OCI-LY1 (cell line): ENCODE measurements at regions not wholly inside any gene's neighbourhood (a gene's known extent, or its start where the extent isn't known, plus 50 kb on each side); places are given as distances from the start of the nearest gene placed in this dataset.

Experiments used
- H2AFZ ChIP-seq: fragments of 200-600 bp; sonication (generic), shearing (Covaris generic); 2 replicates; pipeline ENCODE4 v1.6.0; 2014; ENCODE audit warnings: antibody characterized with exemption, mild to moderate bottlenecking, low read length
- H3F3A ChIP-seq: fragments of 200-600 bp; sonication (generic), shearing (Covaris generic); 2 replicates; pipeline ENCODE4 v1.6.0; 2014; ENCODE audit warnings: mild to moderate bottlenecking, antibody characterized with exemption, low read length, moderate library complexity; ENCODE audit not compliant: insufficient read depth
- H3K27ac ChIP-seq: fragments of 200-600 bp; sonication (generic); 2 replicates; pipeline ENCODE4 v1.5.1; 2014; ENCODE audit warnings: low read length, mixed run types, mild to moderate bottlenecking, low read depth; ENCODE audit not compliant: poor library complexity, severe bottlenecking
- H3K27me3 ChIP-seq: fragments of 200-600 bp; sonication (generic); 2 replicates; pipeline ENCODE4 v1.6.0; 2014; ENCODE audit warnings: antibody characterized with exemption, mild to moderate bottlenecking, low read length, moderate library complexity; ENCODE audit not compliant: insufficient read depth
- H3K36me3 ChIP-seq: fragments of 200-600 bp; sonication (generic); 2 replicates; pipeline ENCODE4 v1.6.1; 2014; ENCODE audit warnings: mild to moderate bottlenecking, antibody characterized with exemption, low read length, moderate library complexity, mixed read lengths; ENCODE audit not compliant: insufficient read depth
- H3K4me1 ChIP-seq: fragments of 200-600 bp; sonication (generic); 2 replicates; pipeline ENCODE4 v1.5.1; 2014; ENCODE audit warnings: mild to moderate bottlenecking, low read length, moderate library complexity; ENCODE audit not compliant: insufficient read depth, severe bottlenecking
- H3K4me2 ChIP-seq: fragments of 200-600 bp; sonication (generic), shearing (Covaris generic); 2 replicates; pipeline ENCODE4 v1.6.1; 2014; ENCODE audit warnings: low read length
- H3K4me3 ChIP-seq: fragments of 200-600 bp; sonication (generic); 2 replicates; pipeline ENCODE4 v1.5.1; 2014; ENCODE audit warnings: low read length, low read depth, mild to moderate bottlenecking, mixed read lengths; ENCODE audit not compliant: poor library complexity, severe bottlenecking
- H3K79me2 ChIP-seq: fragments of 200-600 bp; shearing (Covaris generic); 2 replicates; pipeline ENCODE4 v1.6.1; 2016; ENCODE audit warnings: mixed run types, low read length, mixed read lengths; ENCODE audit not compliant: insufficient read depth
- H3K9ac ChIP-seq: fragments of 200-600 bp; sonication (generic), shearing (Covaris generic); 2 replicates; pipeline ENCODE4 v1.6.1; 2014; ENCODE audit warnings: mild to moderate bottlenecking, low read length, mixed read lengths
- H3K9me2 ChIP-seq: fragments of 200-600 bp; sonication (generic), shearing (Covaris generic); 2 replicates; pipeline ENCODE4 v1.6.1; 2014; ENCODE audit warnings: low read depth, mild to moderate bottlenecking, low read length, mixed read lengths
- H3K9me3 ChIP-seq: fragments of 200-600 bp; shearing (Covaris generic); 2 replicates; pipeline ENCODE4 v1.6.1; 2014; ENCODE audit warnings: low read length, mixed read lengths
- H4K20me1 ChIP-seq: fragments of 200-600 bp; sonication (generic), shearing (Covaris generic); 2 replicates; pipeline ENCODE4 v1.6.0; 2016; ENCODE audit warnings: mild to moderate bottlenecking, low read length; ENCODE audit not compliant: insufficient read depth
- CTCF ChIP-seq: fragments of 200-600 bp; sonication (generic), shearing (Covaris generic); IDR thresholded peaks from 2 replicates; pipeline ENCODE4 v1.5.1; 2017; ENCODE audit warnings: mild to moderate bottlenecking, antibody characterized with exemption, low read length, moderate library complexity, mixed read lengths
- EZH2 ChIP-seq: fragments of 200-600 bp; sonication (generic), shearing (Covaris generic); IDR thresholded peaks from 2 replicates; pipeline ENCODE4 v1.8.0; 2017; ENCODE audit warnings: borderline replicate concordance, mixed run types, mild to moderate bottlenecking, antibody characterized with exemption, low read length, moderate library complexity, mixed read lengths

DNA sequence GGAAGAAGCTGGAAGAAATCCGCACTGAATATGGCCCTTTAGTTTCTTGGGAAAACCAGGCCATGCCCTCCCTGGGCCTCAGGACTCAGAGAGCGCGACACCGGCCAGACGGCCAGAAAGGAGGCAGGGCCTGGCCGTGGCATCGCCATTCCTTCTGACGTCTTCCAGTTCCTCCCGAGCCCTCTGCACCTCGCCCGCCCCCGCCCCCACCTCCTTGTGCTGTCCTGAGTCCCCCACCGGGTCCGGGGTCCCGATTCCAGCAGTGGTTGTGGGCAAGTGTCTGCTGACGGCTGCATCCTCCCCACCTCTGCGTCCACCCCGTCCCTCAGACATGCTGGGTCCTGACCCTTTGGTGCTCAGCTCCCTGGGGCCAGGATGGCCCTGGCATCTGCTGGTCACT lies 312.1 kb upstream of the SHH start:
- no peaks in the 10 kb centered on the region for H3K36me3 ChIP-seq
- no peaks in the 10 kb centered on the region for H4K20me1 ChIP-seq
- no peak overlapping the region for H3K27ac ChIP-seq
- no peak overlapping the region for H2AFZ ChIP-seq
- H3K79me2 ChIP-seq = no peaks in the 10 kb centered on the region
- H3K4me3 ChIP-seq = no peak overlapping the region
- H3K27me3 ChIP-seq = 0 out of 2 replicates have a peak, but pooled peaks cover 11% of the 10 kb centered on the region
- H3K9me3 ChIP-seq = no peaks in the 10 kb centered on the region
- no peaks in the 10 kb centered on the region for H3F3A ChIP-seq
- no peaks in the 10 kb centered on the region for H3K4me1 ChIP-seq
- TF ChIP-seq CTCF = no peak
- no peak for TF ChIP-seq EZH2
- H3K9ac ChIP-seq = no peak overlapping the region
- H3K9me2 ChIP-seq = no peaks in the 10 kb centered on the region
- H3K4me2 ChIP-seq = no peak overlapping the region

DNA sequence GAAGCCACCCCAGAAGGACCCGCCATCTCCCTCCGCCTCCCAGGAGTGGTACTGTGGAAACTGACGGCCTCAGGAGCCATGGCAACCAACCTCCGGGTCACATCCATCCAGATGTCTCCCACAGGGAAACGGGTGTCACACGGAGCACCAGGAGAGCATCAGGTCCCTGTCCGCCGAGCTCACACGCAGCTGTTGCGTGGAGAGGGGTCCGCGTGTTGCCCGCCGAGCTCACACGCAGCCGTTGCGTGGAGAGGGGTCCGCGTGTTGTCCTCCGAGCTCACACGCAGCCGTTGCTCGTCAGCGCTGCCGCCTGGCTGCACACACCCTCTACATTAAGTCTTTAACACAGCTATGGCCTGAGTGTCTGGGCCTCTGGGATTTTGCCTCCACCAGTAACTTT lies 311.1 kb upstream of the SHH start:
- no peak overlapping the region for H2AFZ ChIP-seq
- no peaks in the 10 kb centered on the region for H4K20me1 ChIP-seq
- no peaks in the 10 kb centered on the region for H3K79me2 ChIP-seq
- H3K27me3 ChIP-seq = 0 out of 2 replicates have a peak, but pooled peaks cover 7% of the 10 kb centered on the region
- H3K9me2 ChIP-seq = no peaks in the 10 kb centered on the region
- TF ChIP-seq EZH2 = no peak
- TF ChIP-seq CTCF = no peak
- H3F3A ChIP-seq = no peaks in the 10 kb centered on the region
- no peak overlapping the region for H3K4me2 ChIP-seq
- no peak overlapping the region for H3K9ac ChIP-seq
- H3K4me1 ChIP-seq = no peaks in the 10 kb centered on the region
- H3K4me3 ChIP-seq = no peak overlapping the region
- H3K27ac ChIP-seq = no peak overlapping the region
- no peaks in the 10 kb centered on the region for H3K36me3 ChIP-seq
- H3K9me3 ChIP-seq = no peaks in the 10 kb centered on the region

DNA sequence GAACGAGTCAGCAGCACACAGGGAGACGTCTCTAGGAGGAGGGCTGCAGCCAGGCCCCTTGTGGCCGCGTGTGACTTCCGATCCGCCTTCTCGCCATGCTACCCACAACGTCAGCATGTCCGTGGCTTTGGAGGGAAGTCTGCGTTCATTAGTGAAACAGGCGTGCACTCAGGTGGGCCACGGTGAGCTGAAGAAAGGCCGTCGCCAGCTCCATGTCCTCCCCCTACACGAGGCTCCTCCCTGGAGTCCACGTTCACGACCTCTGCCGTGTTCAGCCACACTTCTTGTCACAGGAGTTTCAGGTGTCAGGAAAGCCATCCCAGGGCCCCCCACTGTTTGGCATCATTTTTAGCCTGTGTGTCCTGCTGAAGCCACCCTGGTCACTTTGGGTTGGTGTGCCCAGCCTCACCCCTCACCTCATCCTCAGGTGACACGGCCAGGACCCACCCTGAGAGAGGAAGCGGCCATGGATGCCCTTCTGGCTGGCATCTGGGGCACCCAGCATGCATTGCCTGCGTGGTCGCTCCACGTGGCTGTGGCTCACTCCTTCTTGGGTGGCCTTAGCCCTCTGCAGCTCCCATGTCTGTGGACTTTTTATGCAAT lies 310.6 kb upstream of the SHH start:
- H3K79me2 ChIP-seq = no peaks in the 10 kb centered on the region
- H3F3A ChIP-seq = no peaks in the 10 kb centered on the region
- no peaks in the 10 kb centered on the region for H3K9me2 ChIP-seq
- no peak overlapping the region for H3K27ac ChIP-seq
- no peaks in the 10 kb centered on the region for H3K36me3 ChIP-seq
- TF ChIP-seq CTCF (no peak), EZH2 (no peak)
- H3K4me2 ChIP-seq = no peak overlapping the region
- H3K4me1 ChIP-seq = no peaks in the 10 kb centered on the region
- H3K9ac ChIP-seq = no peak overlapping the region
- H4K20me1 ChIP-seq = no peaks in the 10 kb centered on the region
- no peak overlapping the region for H3K4me3 ChIP-seq
- H3K9me3 ChIP-seq = no peaks in the 10 kb centered on the region
- no peak overlapping the region for H2AFZ ChIP-seq
- 0 out of 2 replicates have a peak, but pooled peaks cover 7% of the 10 kb centered on the region for H3K27me3 ChIP-seq
